Glutamatergic neuron (in vitro differentiated cells): ENCODE measurements at regions not wholly inside any gene's neighbourhood (a gene's known extent, or its start where the extent isn't known, plus 50 kb on each side); places are given as distances from the start of the nearest gene placed in this dataset.

Source experiments
- DNase-seq: peaks from one replicate; pipeline ENCODE4 v3.0.0; 2022
- H3K27ac Mint-ChIP-seq: one replicate; pipeline ENCODE4 v1.8.0; 2020; ENCODE audit warnings: mild to moderate bottlenecking, mixed read lengths, inconsistent platforms; ENCODE audit not compliant: unreplicated experiment
- H3K27me3 Mint-ChIP-seq: one replicate; pipeline ENCODE4 v1.8.0; 2020; ENCODE audit warnings: mild to moderate bottlenecking, moderate library complexity, mixed read lengths, inconsistent platforms; ENCODE audit not compliant: unreplicated experiment
- H3K36me3 Mint-ChIP-seq: one replicate; pipeline ENCODE4 v1.8.0; 2020; ENCODE audit warnings: mild to moderate bottlenecking, mixed read lengths, inconsistent platforms; ENCODE audit not compliant: unreplicated experiment
- H3K4me1 Mint-ChIP-seq: one replicate; pipeline ENCODE4 v1.8.0; 2020; ENCODE audit warnings: mild to moderate bottlenecking, low read depth, mixed read lengths, inconsistent platforms; ENCODE audit not compliant: unreplicated experiment
- H3K4me3 Mint-ChIP-seq: one replicate; pipeline ENCODE4 v1.8.0; 2020; ENCODE audit warnings: mild to moderate bottlenecking, mixed read lengths, inconsistent platforms; ENCODE audit not compliant: unreplicated experiment
- H3K9me3 Mint-ChIP-seq: one replicate; pipeline ENCODE4 v1.8.0; 2020; ENCODE audit warnings: mild to moderate bottlenecking, moderate library complexity, mixed read lengths, inconsistent platforms; ENCODE audit not compliant: unreplicated experiment
- CTCF ChIP-seq: fragments of 200-600 bp; sonication (generic); IDR thresholded peaks from one replicate; pipeline ENCODE4 v1.5.0; 2021; ENCODE audit not compliant: partially characterized antibody, unreplicated experiment

DNA sequence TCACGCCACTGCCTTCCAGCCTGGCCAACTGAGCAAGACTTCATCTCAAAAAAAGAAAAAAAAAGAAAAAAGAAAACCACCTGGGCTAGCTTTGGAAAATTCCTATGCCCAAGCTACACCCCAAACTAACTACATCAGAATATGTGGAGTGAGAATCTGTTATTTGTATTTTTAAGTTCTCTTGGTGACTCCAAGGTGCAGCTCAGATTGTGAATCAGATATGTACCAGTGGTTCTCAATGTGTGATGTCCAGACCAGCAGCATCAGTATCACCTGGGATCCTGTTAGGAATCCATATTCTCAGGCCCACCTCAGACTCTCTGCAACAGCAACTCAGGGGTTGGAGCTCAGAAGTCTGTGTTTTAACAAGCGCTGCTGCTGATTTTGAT, 376.8 kb downstream of the EDEM1 start:
- DNase-seq, result no peak
- Mint-ChIP-seq H3K4me3 (no peak overlapping the region), H3K4me1 (no peaks in the 10 kb centered on the region), H3K36me3 (no peaks in the 10 kb centered on the region), H3K9me3 (no peaks in the 10 kb centered on the region), H3K27ac (no peak overlapping the region), H3K27me3 (peaks cover 1% of the 10 kb centered on the region)
- no peak for TF ChIP-seq CTCF

GRCh38 chr3:5565026-5565425, 377.5 kb downstream of the EDEM1 start:
- Mint-ChIP-seq H3K9me3 (no peaks in the 10 kb centered on the region), H3K36me3 (no peaks in the 10 kb centered on the region)

GRCh38 chr3:5567113-5567512, 379.6 kb downstream of the EDEM1 start:
- Mint-ChIP-seq H3K4me1 (no peaks in the 10 kb centered on the region), H3K9me3 (no peaks in the 10 kb centered on the region), H3K4me3 (no peak overlapping the region), H3K27ac (no peak overlapping the region), H3K36me3 (no peaks in the 10 kb centered on the region), H3K27me3 (no peaks in the 10 kb centered on the region)
- no peak for DNase-seq
- no peak for TF ChIP-seq CTCF

More at GRCh38 chr3:5565026-5565425, 377.5 kb downstream of the EDEM1 start:
- H3K27ac Mint-ChIP-seq, result no peak overlapping the region
- no peak overlapping the region for H3K4me3 Mint-ChIP-seq
- TF ChIP-seq CTCF, result no peak
- no peaks in the 10 kb centered on the region for H3K4me1 Mint-ChIP-seq
- no peak for DNase-seq
- H3K27me3 Mint-ChIP-seq, result peaks cover 1% of the 10 kb centered on the region

DNA sequence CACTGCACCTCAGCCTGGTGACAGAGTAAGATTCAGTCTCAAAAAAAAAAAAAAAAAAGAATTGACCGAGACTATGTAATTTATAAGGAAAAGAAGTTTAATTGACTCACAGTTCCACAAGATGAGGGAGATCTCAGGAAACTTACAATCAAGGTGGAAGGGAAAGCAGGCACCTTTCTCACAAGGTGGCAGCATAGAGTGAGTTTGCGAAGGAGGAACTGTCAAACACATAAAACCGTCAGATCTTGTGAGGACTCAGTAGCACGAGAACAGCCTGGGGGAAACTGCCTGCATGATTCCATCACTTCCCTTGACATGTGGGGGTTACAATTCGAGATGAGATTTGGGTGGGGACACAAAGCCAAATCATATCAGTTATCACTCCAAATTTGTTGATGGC, 380.9 kb downstream of the EDEM1 start:
- no peaks in the 10 kb centered on the region for H3K36me3 Mint-ChIP-seq
- DNase-seq, result no peak
- no peak overlapping the region for H3K27ac Mint-ChIP-seq
- H3K9me3 Mint-ChIP-seq, result no peaks in the 10 kb centered on the region
- no peak for TF ChIP-seq CTCF
- H3K4me3 Mint-ChIP-seq, result no peak overlapping the region
- H3K27me3 Mint-ChIP-seq, result no peaks in the 10 kb centered on the region
- H3K4me1 Mint-ChIP-seq, result peaks cover 5% of the 10 kb centered on the region

GRCh38 chr3:5569152-5569551, 381.6 kb downstream of the EDEM1 start:
- Mint-ChIP-seq H3K36me3 (no peaks in the 10 kb centered on the region), H3K27me3 (no peaks in the 10 kb centered on the region), H3K9me3 (no peaks in the 10 kb centered on the region), H3K4me3 (no peak overlapping the region), H3K27ac (no peak overlapping the region), H3K4me1 (peaks cover 5% of the 10 kb centered on the region)
- TF ChIP-seq CTCF, result no peak
- no peak for DNase-seq
